Panc1 (cell line): ENCODE measurements at regions not wholly inside any gene's neighbourhood (a gene's known extent, or its start where the extent isn't known, plus 50 kb on each side); places are given as distances from the start of the nearest gene placed in this dataset.

Experiments used
- ATAC-seq: fragments of 200-7000 bp; cut with Tn5 transposase; 2 replicates; pipeline ENCODE4 v1.9.1; 2020; ENCODE audit warnings: mild to moderate bottlenecking, moderate library complexity
- BruUV-seq: library from RNA; stranded (reverse); fragments of 400-500 nt; replicated peaks from 2 replicates; lab custom pipeline; 2021; lab: Mats Ljungman, UMichigan
- CTCF ChIA-PET: fragments of 300-600 bp; sonication (Branson Sonifier 250); formaldehyde crosslinking; loops from one replicate; lab custom pipeline; 2022; ENCODE audit warnings: antibody characterized with exemption; lab: Charles Lee
- POLR2A ChIA-PET: fragments of 300-600 bp; sonication (Branson Sonifier 250); formaldehyde crosslinking; loops from one replicate; lab custom pipeline; 2022; ENCODE audit warnings: antibody characterized with exemption; lab: Charles Lee
- DNase-seq: peaks from one replicate; pipeline ENCODE4 v3.0.0-alpha.2; 2010; ENCODE audit warnings: low read depth, low spot score
- H3K27ac ChIP-seq: 2 replicates; pipeline ENCODE4 v1.5.1; 2011; ENCODE audit warnings: mild to moderate bottlenecking, low read length, inconsistent platforms
- H3K27me3 ChIP-seq: fragments of 200-500 bp; sonication (Bioruptor generic); 2 replicates; pipeline ENCODE4 v1.6.0; 2014; ENCODE audit warnings: low read length, inconsistent platforms; ENCODE audit not compliant: control insufficient read depth, insufficient read depth
- H3K36me3 ChIP-seq: fragments of 200-500 bp; sonication (Bioruptor generic); 2 replicates; pipeline ENCODE4 v1.5.1; 2014; ENCODE audit warnings: inconsistent platforms, mild to moderate bottlenecking, low read length, moderate library complexity; ENCODE audit not compliant: control insufficient read depth, insufficient read depth
- H3K4me1 ChIP-seq: 2 replicates; pipeline ENCODE4 v1.5.1; 2011; ENCODE audit warnings: inconsistent platforms, mild to moderate bottlenecking, low read length, moderate library complexity; ENCODE audit not compliant: control insufficient read depth, insufficient read depth
- H3K4me3 ChIP-seq, 2 experiments: 2 replicates each; pipeline ENCODE4 v1.5.1; 2011 to 2012; ENCODE audit warnings: low read depth in 2 of 2, low read length in 2 of 2, mild to moderate bottlenecking in 2 of 2, inconsistent platforms in 1 of 2, moderate library complexity in 1 of 2
- H3K9me3 ChIP-seq: fragments of 200-500 bp; sonication (Bioruptor generic); 2 replicates; pipeline ENCODE4 v1.5.1; 2014; ENCODE audit warnings: low read depth, mild to moderate bottlenecking, inconsistent platforms, low read length, moderate library complexity; ENCODE audit not compliant: control insufficient read depth, insufficient read depth
- POLR2AphosphoS5 ChIP-seq: IDR thresholded peaks from 2 replicates; pipeline ENCODE4 v1.6.1; 2012; ENCODE audit warnings: mild to moderate bottlenecking, low read depth, low read length, moderate library complexity
- SIN3A ChIP-seq: IDR thresholded peaks from 2 replicates; pipeline ENCODE4 v1.6.1; 2012; ENCODE audit warnings: low read depth, mild to moderate bottlenecking, low read length, moderate library complexity, borderline replicate concordance; ENCODE audit not compliant: insufficient read depth
- TCF7L2 ChIP-seq: IDR thresholded peaks from 2 replicates; pipeline ENCODE4 v1.6.1; 2011; ENCODE audit warnings: mild to moderate bottlenecking, low read depth, low read length, inconsistent platforms
- in situ Hi-C: cut with HindIII; loops from 2 replicates; pipeline ENCODE4 v1.10.0; 2016; ENCODE audit warnings: low sequenced_read_pairs, low pct_unique_long_range_greater_than_20kb
- intact Hi-C: fragments of 100-400 bp; cut with micrococcal nuclease; formaldehyde crosslinking; loops from one replicate; pipeline ENCODE4 v1.10.0; 2022; ENCODE audit not compliant: unreplicated experiment
- TF ChIP-seq, protein P1 (sequence below): fragments of 450-650 bp; IDR thresholded peaks from 2 replicates; pipeline ENCODE4 v1.5.1; 2017; ENCODE audit warnings: mild to moderate bottlenecking
- TF ChIP-seq, protein P2 (sequence below), 2 experiments: IDR thresholded peaks; 2 replicates each; pipeline ENCODE4 v1.6.1; 2011 to 2012; ENCODE audit warnings: low read depth in 2 of 2, control low read depth in 1 of 2, low read length in 1 of 2, mild to moderate bottlenecking in 1 of 2, moderate library complexity in 1 of 2; ENCODE audit not compliant: insufficient read depth in 1 of 2

DNA sequence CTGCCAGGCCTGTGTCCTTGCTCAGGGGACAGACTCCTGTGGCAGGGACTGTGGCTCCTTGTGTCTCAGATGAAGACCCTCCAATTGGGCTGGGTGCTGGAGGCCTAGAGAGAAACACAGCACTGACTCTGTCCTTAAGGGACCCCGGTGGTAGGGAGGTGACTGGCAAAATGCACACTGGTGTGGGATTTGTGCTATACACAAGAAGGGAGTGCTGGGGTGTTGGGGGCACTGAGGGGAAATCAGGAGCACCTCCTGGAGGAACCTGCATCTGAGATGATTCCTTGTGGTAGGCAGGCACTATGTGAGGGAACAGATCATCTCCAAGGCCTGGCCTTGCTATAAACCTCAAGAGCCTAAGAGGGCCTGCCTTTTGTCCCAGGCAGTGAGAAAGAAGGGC is 149.2 kb downstream of the RPS24 start:
- ATAC-seq = no peak
- Histone ChIP-seq H3K27me3 (peaks cover 5% of the 10 kb centered on the region; the same call in 1 of the 2 replicates), H3K36me3 (no peaks in the 10 kb centered on the region), H3K27ac (no peak overlapping the region), H3K4me3 (no peak overlapping the region), H3K4me1 (no peaks in the 10 kb centered on the region), H3K9me3 (no peaks in the 10 kb centered on the region)
- POLR2A ChIA-PET = no interaction called here
- CTCF ChIA-PET = no interaction called here
- in situ Hi-C loops = no loop called here
- BruUV-seq = no TSS peak
- TF ChIP-seq TCF7L2 (no peak), POLR2AphosphoS5 (no peak), SIN3A (no peak)
- TF ChIP-seq, protein P1, sequence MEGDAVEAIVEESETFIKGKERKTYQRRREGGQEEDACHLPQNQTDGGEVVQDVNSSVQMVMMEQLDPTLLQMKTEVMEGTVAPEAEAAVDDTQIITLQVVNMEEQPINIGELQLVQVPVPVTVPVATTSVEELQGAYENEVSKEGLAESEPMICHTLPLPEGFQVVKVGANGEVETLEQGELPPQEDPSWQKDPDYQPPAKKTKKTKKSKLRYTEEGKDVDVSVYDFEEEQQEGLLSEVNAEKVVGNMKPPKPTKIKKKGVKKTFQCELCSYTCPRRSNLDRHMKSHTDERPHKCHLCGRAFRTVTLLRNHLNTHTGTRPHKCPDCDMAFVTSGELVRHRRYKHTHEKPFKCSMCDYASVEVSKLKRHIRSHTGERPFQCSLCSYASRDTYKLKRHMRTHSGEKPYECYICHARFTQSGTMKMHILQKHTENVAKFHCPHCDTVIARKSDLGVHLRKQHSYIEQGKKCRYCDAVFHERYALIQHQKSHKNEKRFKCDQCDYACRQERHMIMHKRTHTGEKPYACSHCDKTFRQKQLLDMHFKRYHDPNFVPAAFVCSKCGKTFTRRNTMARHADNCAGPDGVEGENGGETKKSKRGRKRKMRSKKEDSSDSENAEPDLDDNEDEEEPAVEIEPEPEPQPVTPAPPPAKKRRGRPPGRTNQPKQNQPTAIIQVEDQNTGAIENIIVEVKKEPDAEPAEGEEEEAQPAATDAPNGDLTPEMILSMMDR = no peak
- TF ChIP-seq, protein P2, sequence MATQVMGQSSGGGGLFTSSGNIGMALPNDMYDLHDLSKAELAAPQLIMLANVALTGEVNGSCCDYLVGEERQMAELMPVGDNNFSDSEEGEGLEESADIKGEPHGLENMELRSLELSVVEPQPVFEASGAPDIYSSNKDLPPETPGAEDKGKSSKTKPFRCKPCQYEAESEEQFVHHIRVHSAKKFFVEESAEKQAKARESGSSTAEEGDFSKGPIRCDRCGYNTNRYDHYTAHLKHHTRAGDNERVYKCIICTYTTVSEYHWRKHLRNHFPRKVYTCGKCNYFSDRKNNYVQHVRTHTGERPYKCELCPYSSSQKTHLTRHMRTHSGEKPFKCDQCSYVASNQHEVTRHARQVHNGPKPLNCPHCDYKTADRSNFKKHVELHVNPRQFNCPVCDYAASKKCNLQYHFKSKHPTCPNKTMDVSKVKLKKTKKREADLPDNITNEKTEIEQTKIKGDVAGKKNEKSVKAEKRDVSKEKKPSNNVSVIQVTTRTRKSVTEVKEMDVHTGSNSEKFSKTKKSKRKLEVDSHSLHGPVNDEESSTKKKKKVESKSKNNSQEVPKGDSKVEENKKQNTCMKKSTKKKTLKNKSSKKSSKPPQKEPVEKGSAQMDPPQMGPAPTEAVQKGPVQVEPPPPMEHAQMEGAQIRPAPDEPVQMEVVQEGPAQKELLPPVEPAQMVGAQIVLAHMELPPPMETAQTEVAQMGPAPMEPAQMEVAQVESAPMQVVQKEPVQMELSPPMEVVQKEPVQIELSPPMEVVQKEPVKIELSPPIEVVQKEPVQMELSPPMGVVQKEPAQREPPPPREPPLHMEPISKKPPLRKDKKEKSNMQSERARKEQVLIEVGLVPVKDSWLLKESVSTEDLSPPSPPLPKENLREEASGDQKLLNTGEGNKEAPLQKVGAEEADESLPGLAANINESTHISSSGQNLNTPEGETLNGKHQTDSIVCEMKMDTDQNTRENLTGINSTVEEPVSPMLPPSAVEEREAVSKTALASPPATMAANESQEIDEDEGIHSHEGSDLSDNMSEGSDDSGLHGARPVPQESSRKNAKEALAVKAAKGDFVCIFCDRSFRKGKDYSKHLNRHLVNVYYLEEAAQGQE (IDR thresholded peaks at IDR 0.05; ENCODE audit: insufficient read depth in 1 of 2, low read depth in 2 of 2, low read length in 1 of 2) = no peak
- no peak for DNase-seq
- intact Hi-C loops = no loop called here

DNA sequence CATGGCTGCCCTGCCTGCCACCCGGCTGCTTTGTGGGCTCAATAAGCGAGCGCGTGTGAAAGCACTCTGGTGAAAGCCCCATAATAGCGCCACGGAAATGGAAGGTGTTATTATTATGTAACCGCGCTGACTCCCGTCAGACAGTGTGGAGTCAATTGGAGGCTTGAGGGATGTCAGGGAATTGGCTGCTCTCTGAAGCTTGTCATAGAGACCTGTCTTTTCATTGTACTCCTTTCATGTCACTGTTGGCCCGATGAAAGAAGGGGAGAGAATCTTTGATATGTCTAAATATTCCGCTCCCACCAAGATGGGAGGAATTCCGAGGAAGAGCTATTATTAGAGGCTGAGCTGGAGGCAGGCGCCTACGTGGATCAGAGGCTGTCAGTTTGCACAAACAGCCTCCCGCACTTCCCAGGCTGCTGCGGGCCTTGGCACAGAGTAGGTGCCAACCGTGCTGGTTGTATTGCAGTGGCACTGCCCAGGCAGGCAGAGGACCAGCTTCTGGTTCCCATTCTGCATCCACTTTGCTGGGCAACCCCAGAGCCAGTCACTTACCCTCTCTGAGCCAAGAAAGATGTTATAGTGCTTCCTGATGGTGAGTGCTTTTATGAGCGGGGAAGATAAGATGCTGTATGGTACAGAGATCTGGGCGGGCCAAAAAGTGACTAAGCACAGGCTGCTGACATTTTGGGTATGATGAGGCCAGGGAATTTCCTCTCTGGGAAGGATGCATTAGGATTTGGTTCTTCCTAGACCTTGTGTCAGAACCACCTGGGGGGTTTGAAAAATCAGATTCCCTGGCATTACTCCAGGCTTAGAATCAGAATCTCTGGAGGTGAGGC is 151.4 kb downstream of the RPS24 start:
- Histone ChIP-seq H3K4me3 (no peak overlapping the region), H3K9me3 (no peaks in the 10 kb centered on the region), H3K27ac (no peak overlapping the region), H3K4me1 (no peaks in the 10 kb centered on the region), H3K36me3 (no peaks in the 10 kb centered on the region), H3K27me3 (no peaks in the 10 kb centered on the region)
- in situ Hi-C loops (no loop called here), intact Hi-C loops (no loop called here)
- POLR2A ChIA-PET = no interaction called here
- BruUV-seq = no TSS peak
- CTCF ChIA-PET = no interaction called here
- ATAC-seq (no peak), DNase-seq (no peak)
- TF ChIP-seq, protein P1 = no peak
- TF ChIP-seq, protein P2 (IDR thresholded peaks at IDR 0.05; ENCODE audit: insufficient read depth in 1 of 2, low read depth in 2 of 2, low read length in 1 of 2) = no peak
- TF ChIP-seq SIN3A (no peak), POLR2AphosphoS5 (no peak), TCF7L2 (no peak)
